ENCODE measurements at regions not wholly inside any gene's neighbourhood (a gene's known extent, or its start where the extent isn't known, plus 50 kb on each side); places are given as distances from the start of the nearest gene placed in this dataset.

DNA sequence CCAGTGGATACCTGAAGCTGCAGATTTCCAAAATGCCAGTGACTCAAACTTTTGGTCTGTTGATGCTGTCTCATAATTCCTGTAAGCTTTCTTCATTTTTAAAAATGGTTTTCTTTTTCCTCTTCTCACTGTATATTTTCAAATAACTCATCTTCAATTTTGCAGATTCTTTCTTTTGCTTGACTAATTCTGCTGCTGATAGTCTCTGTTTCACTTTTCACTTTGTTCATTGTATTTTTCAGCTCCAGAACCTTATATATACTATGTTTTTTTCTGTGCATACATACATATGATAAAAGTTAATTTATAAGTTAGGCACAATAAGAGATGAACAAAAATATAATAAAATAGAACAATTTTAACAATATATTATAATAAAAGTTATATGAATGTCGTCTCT lies 237.7 kb upstream of the GPRIN3 start:
- no peak for DNase-seq (ENCODE audit: low spot score)

DNA sequence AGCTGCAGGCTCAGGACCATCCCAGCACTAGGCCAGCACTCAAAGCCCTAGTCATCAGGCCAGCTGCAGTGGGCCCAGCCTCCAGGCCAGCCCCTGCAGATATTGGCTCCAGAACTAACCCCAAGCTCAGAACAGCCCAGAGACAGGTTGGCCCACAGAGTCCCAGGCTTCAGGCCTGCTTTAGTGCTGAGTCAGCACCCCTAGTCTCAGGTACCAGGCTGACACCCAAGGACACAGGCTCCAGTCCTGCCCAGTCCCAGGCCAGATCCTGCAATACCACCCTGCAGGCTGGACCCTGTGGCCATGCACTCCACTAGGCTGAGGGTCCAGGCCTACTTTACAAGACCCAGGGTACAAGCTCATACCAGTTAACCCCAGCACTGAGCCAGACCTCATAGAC lies 234.4 kb upstream of the GPRIN3 start:
- no peak for DNase-seq (ENCODE audit: low spot score)

DNA sequence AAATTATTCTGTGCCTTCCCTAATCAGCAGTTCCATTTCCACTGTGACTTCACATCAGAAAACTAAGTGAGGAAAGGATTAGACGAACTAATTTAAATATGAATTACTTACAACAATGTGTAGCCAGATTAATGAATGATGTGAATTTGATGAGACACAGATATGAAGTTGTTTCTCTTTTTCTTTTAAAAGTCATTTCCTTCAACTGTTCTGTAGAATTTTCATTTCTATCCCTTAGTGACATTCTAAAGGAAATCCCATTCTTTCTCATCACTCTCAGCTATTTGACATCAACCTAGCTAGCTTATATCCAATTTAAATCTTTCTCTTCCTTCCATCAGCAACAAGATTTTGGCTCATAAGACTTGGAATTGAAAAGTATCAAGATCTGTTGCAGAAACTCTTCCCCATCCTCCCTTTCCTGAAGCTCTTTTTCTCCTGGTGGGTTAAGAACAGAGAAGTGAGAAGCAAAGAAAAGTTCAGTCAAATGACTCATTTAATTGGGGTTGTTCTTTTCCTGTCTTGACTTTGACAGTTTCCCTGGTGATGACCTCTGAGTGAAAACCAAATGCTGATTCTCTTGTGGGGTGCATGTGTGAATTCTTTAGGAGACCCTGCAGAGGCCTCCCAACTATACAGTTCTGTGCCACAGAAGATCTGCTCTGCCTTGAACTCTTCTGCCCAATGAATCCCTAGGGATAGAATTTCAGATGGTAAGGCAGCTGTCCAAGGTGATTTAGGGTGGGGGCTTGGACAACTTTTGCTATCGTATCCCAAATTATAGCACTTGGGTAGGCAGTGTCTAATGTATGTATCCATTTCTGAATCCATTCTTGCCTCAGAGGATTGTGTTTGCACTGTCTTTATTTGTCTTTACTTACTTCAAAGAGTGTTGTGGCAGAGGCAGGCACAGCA lies 232.5 kb upstream of the GPRIN3 start:
- DNase-seq (ENCODE audit: low spot score): no peak

DNA sequence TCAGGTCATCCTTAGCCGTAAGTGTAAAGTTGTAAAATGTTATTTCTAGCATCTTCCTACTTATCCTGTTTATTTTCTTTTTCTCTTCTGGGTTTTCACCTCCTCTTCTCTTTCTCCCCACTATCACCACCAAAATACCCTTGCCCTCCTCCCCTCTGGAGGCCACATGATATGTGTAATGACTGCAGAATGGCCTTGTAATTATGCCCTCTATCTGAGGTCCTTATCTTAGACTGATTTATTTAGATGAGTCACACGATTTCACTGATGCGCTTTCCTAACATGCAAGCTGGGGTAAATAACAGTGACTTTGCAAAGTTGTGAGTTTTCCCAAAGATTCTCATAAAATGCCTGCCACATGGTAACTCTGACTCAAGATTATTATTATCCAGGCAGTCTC lies 231.8 kb upstream of the GPRIN3 start:
- DNase-seq (ENCODE audit: low spot score): no peak

DNA sequence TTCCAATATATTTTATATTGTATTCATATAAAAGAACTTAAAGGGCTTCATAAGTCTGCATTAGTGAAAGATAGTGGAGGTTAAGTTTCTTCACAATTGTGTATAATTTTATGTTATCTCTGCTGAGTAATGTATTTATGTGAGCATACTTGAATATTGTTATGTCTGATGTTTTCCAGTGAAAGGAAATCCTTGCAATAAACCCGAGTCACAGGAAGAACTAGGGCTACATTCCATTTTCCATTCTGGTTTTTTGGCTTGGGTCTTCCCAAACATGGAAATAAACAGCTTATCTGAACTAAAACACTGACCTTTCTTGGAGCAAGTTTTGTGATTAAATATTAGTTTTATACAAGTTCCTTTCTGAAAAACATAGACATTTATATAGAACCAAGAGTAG lies 231.3 kb upstream of the GPRIN3 start:
- DNase-seq (ENCODE audit: low spot score): no peak

DNA sequence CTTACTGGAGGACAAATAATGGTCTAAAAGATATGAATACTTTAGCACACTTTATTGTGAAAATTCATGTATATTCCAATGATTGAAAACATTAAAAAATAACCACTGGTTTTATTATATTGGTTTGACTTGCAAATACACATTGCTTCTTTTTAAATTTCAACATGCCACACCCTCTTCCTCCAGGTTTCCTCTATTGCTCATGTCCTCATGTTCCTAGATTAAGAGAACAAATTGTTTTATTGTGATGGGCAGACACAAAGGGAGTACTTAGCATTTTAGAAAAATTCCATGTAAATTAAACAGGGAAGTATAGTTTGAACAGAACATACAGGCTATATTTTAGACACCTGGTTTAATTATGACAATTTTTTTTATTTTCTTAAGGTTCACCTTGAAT lies 230.6 kb upstream of the GPRIN3 start:
- DNase-seq (ENCODE audit: low spot score): no peak

DNA sequence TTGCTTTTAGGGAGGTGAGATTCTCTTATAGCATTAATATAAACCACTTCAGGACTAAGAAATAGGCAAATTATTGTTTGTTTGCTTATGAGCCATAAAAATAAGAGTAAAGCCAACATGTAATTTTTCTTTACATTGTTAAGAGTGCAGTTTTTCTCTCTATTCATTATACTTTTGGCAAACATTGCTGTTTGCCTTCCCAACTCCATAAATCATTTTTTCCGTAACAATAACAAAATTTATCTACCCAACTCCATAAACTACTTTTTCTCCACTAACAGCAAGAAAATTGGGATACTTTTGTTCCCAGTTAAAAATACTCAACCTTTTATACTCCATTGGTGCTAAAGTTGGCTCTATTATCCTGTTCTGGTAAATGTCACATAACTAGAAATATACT lies 229.7 kb upstream of the GPRIN3 start:
- DNase-seq (ENCODE audit: low spot score): no peak

DNA sequence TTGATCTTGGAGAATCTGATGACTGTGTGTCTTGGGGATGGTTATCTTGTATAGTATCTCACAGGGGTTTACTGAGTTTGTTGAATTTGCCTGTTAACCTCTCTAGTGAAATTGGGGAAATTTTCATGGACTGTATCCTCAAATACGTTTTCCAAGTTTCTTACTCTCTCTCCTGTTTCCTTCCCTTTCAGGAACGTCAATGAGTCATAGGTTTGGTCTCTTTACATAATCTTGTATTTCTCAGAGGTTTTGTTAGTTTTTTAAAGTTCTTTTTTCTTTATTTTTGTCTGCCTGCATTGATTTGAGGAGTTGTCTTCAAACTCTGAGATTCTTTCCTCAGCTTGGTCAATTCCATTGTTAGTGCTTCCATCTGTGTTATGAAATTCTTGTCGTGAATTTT lies 227.7 kb upstream of the GPRIN3 start:
- no peak for DNase-seq (ENCODE audit: low spot score)

DNA sequence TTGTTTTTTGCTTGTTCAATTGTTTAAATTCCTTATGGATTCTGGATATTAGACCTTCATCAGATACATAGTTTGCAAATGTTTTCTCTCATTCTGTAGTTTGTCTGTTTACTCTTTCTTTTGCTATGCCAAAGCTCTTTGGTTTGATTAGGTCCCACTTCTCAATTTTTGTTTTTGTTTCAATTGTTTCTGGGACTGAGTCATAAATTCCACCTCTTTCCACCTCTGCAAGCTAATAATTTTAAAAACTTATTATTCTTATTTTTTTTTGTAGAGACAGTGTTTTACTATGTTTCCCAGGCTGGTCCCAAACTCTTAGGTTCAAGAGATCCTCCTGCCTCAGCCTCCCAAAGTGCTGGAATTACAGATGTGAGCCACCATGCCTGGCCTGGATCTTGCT lies 226.8 kb upstream of the GPRIN3 start:
- DNase-seq (ENCODE audit: low spot score): no peak

DNA sequence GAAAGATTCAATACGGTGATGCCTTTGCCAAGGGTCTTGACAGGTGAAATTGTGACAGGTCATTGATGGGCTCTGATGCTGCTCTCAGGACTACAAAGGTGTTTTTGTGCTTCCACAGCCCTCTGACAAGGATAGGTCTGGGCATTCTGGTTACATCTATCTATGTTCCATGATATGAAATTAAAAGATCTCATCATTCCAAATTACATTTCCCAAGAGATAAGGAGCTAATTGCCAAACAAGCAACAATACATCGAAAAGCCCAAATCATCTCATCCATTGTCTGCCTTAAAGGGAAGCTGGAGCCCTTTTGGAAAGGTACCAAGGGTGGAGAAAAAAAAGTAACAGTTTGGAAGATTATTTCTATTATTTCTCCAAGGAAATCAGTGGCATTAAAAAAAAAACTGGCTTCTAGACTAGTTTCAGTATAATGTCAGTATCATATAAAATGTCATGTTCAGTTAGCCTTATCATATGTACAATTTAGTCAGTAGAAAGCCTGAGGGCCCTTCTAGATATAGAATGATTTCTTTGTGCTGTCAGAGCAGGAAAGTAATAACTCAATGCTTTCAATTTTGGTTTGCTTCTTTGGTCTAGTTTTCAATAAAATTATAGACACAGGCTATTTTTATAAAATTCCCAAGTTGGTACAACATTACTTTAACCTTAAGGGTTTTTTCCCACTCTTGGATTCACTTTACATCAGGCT lies 224.5 kb upstream of the GPRIN3 start:
- DNase-seq (ENCODE audit: low spot score): no peak

DNA sequence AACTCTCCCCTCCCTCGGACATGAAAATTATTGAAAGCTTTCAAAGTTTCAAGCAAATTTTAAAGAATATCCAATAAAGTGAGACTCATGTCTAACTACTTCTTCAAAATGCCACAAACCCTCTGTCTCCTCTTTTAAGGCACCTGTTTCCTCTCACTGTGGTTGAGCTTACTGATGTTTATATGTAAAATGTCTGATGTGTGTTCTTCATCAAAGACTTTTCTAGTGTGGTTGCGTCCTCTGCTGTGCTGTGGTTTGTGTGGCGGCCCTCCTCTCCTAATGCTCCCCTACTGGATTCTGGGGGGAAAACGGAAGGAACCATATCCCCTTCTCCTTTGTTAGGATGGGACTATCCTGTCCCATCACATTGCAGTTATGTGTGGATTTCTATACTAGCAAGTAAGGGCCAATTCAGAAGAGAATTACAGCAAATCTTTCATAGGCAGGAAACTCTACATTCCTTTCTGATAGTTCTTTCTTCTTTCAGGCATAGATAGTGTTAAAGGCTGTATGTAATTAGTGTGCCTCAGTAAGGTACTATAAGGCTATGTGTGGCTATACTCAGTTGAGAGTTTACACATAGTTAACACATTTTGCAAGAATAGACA lies 221.0 kb upstream of the GPRIN3 start:
- no peak for DNase-seq (ENCODE audit: low spot score)

DNA sequence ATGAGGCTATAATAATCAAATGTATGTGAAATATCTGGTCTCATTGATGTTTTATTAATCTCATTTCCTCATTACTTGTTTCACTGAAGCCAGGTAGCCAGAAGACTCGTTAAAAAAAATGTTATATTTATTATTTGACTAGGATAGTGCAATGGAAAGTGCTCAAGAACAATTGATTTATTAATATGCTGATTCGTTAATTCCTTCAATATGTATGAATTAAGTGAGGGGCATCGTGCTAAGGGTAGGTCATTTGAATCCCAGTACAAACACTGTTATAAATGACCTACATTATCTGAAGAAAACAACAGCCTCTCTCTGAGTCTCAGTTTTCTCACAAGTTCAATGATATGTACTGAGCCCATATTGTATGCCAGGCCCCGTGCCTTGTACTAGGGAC lies 214.2 kb upstream of the GPRIN3 start:
- DNase-seq (ENCODE audit: low spot score): no peak

DNA sequence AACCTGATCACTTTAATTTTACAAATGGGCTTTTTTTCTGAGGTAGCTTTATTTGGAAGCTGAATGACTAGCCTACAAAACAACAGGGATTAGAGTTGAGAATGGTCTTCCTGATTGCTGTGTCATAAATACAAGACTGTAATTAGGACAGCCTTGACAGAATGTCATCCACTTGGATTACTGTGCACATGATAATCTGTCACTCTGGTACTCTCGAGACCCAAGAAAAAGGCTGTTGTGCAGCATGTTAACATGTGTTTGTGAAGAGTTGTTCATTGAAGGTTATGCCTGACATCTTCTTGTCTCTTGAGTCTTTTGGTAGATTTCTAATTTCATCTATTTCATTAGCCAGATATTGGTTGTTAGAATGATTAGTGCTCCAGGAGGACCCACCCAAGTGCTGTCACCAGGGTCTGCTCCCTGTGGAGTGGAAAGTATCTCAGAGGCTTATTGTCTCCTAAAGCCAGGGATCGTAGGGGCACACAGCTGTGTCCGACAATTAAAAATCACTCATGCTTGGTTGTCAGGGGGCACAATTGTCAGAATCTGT lies 212.2 kb upstream of the GPRIN3 start:
- no peak for DNase-seq (ENCODE audit: low spot score)

DNA sequence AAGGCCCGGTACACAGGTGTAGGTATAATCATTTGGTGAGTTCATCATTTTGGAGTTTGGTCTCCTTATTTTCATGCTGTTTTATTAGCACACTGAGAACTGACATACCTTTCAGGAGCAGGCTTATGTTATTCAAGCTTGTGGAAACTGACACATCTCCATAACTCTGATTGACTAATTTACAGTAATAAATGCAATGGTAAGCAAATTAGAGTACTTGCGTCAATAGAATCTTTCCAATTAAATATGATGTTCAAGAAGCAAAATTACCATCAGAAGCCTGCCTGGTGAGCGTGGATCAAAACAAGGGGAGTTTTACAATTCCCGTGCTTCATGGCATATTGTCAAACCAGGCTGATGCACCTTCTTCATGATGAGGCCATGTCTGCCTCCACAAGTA lies 210.7 kb upstream of the GPRIN3 start:
- no peak for DNase-seq (ENCODE audit: low spot score)

DNA sequence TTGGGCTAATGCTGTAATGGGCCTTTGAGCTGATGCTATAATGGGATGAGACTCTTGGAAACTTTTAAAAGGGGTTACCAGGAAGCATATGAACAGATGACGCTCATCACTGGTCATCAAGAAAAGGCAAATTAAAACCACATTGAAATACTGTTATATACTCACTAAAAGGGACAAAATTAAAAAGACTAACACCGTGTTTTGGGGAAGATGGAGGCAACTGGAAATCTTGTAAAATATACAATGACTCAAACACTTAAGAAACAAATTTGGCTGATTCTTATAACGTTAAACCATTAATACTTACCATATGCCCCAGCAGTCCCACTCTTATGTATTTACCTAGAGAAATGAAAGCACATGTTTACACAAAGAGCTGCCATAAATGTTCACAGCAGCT lies 207.2 kb upstream of the GPRIN3 start:
- DNase-seq (ENCODE audit: low spot score): no peak

DNA sequence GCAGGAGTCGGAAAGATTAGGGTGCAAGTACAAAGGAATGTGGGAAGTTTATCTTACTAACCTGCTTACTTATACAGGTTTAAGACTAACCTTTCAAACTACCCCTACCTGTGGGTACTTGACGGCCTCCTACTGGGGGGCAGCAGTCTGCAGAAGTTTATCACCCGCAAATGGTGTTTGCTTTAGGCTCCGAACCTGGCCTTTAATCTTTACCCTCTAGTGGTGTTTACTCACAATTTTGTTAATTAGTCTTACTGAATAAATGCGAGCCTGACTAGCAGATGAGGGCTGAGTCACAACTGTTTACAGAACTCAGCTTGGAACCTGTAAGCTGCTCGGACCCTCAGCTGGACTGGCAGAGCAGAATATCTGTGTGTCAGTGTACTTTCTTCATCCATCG lies 204.2 kb upstream of the GPRIN3 start:
- DNase-seq (ENCODE audit: low spot score): no peak

DNA sequence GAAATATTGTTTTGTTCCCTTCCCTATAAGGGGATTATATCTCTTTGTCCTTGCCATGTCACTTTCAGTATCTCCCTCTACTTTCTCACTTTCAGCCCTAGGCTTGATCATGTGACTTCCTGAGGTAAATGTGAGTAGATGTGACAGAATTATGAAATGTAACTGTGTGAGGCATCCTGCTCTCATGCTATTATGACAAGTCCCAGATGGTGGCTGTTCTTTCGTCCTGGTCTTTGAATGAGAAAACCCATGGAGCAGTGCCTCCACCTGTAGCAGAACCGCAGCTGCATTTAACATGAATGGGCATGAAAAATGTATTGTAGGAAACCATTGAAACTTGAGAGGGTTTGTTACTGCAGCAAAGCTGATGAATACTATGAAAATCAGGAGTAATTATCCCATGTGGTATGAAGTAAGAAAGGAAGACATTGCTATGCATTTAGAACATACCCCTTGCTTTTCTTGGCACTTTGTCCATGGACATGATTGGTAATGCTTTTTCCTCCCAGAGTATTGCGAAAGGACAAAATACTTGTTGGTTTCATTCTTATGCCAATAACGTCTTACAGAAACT lies 202.2 kb upstream of the GPRIN3 start:
- DNase-seq (ENCODE audit: low spot score): no peak

DNA sequence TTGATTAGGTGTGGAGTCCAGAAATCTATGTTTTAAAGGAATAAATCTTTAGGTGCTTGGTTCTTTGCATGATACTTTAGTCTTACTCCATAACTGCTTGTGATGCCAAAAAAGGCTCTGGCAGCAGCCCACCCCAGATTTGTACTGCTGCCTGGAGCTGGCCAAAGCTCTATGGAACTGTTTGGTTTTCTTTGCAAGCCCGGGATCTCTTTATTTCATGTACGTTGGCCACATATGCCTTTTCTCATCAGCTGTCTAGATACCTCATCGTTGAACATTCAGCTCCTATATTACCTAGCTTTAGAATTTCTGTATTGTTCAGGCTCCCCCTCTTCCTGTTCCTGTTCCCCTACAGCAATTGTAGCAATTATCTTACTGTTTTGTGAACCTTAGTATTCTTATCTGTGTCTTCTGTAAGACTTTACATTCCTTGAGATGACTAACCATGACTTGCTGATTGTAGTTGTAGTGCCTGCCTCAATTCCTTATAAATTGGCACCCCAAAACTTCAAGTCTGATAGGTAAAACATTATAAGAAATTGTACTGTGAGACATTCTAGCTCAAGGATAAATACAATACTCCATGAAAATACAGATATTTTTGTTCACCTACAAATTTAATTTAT lies 199.4 kb upstream of the GPRIN3 start:
- no peak for DNase-seq (ENCODE audit: low spot score)

DNA sequence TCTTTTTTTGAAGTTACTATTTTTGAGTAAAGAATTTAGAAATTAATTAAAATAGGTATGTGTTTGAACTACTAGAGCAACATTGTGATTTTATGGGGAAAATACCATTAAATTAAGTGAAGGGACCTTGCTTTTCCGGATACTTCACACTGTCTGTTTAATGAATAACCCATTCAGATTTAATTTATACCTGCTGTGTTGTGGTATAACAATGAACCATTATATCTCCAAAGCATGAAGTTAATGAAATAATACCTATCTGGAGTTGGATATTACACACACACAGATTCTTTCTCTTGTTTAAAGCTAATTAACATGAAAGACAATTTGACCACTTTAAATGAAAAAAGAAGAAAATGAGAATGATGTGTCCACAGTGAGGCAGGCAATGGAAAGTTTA lies 195.0 kb upstream of the GPRIN3 start:
- DNase-seq (ENCODE audit: low spot score): no peak

DNA sequence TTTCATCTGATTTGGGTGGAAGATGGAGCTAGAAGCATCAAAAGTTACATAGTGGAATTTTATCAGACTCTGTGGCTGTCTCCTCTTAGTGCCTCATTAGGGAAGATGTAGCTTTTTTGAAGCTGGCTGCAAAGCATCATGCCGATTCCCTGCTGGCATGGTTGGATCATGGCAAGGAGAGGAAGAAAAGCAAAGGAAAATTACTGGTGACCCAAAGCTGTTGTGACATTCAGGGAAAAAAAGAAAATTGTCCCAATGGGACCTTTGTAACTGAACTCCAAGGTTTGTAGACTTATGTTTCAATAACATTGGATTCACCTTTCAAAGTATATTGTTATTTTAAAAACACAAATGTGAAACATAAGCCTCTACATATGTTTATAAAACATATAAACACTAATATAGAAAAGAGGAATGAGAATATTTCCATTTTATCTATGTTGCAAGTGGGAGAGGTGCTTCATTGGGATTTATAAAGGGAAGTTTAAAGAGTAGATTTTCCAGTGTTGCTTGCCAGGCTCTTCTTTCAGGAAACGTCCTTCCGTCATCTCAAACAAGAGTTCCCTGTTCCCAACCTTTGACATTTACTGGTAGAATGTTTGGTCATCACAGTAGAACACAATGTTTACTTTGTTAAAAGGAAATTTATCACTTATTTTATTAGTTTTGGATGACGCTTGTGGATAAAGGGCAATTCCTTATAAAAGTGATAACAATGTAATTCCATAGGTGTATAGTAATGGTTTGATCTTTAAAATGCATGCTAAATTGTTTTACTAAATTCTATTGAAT lies 190.1 kb upstream of the GPRIN3 start:
- DNase-seq (ENCODE audit: low spot score): no peak

DNA sequence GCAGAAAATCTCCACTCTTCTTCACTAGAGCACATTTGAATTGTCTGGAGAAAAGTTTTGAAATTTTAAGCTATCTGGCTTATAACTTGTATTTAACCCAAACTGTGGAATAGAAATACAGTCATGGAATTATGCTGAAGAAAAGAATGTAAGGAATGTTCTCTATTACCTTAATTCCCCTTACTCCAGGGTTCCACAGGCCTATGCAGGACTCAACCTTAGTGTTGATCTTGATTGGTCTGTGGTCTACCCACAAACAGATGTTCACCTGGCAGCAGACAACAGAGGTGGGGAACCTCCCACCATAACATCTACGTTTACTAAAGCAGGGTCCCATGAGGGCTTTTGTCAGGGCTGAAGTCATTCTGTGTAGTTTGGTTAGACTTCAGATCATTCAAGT lies 189.3 kb upstream of the GPRIN3 start:
- DNase-seq (ENCODE audit: low spot score): no peak

Data from ecto neural progenitor cell (in vitro differentiated cells).